HG02678 (cell line): ENCODE measurements at regions not wholly inside any gene's neighbourhood (a gene's known extent, or its start where the extent isn't known, plus 50 kb on each side); places are given as distances from the start of the nearest gene placed in this dataset.
"Not testable (repeated sequence)": the region's sequence is repeated elsewhere in the genome, so short reads cannot be mapped to it uniquely, and the experiment has no call there.

ENCODE experiments used
- ATAC-seq: cut with Tn5 transposase; IDR thresholded peaks from one replicate; pipeline ENCODE4 v1.9.1; 2021; ENCODE audit warnings: mild to moderate bottlenecking, moderate library complexity; ENCODE audit not compliant: unreplicated experiment

- ATAC-seq, result not testable (repeated sequence)
Measured at GRCh38 chrX:149420566-149420965, 84.5 kb downstream of the IDS start.

- ATAC-seq, result no peak
Measured at GRCh38 chrX:149398027-149398426, 107.1 kb downstream of the IDS start.

GRCh38 chrX:149392921-149393320, 112.2 kb downstream of the IDS start:
- no peak for ATAC-seq

GRCh38 chrX:149383852-149384251, 121.3 kb downstream of the IDS start:
- no peak for ATAC-seq

GRCh38 chrX:149374751-149375150, 130.4 kb downstream of the IDS start:
- ATAC-seq, result no peak

GRCh38 chrX:149372866-149373265, 132.2 kb downstream of the IDS start:
- no peak for ATAC-seq

- ATAC-seq, result no peak
Measured at GRCh38 chrX:149371986-149372385, 133.1 kb downstream of the IDS start.

GRCh38 chrX:149370097-149370496, 135.0 kb downstream of the IDS start:
- no peak for ATAC-seq

GRCh38 chrX:149365552-149365951, 139.6 kb downstream of the IDS start:
- ATAC-seq, result no peak

GRCh38 chrX:149365061-149365460, 140.0 kb downstream of the IDS start:
- ATAC-seq, result no peak

GRCh38 chrX:149363965-149364364, 141.1 kb downstream of the IDS start:
- ATAC-seq, result no peak

- ATAC-seq, result no peak
Measured at GRCh38 chrX:149346306-149346705, 158.8 kb downstream of the IDS start.

GRCh38 chrX:149322316-149322715, 182.8 kb downstream of the IDS start:
- ATAC-seq, result no peak

GRCh38 chrX:149313871-149314371, 191.2 kb downstream of the IDS start:
- no peak for ATAC-seq

- no peak for ATAC-seq
Measured at GRCh38 chrX:149312988-149313387, 192.1 kb downstream of the IDS start.

GRCh38 chrX:149312097-149312496, 193.0 kb downstream of the IDS start:
- no peak for ATAC-seq

GRCh38 chrX:149302705-149303104, 202.4 kb downstream of the IDS start:
- ATAC-seq, result no peak

GRCh38 chrX:149298111-149298510, 207.0 kb downstream of the IDS start:
- no peak for ATAC-seq

GRCh38 chrX:149296092-149296491, 209.0 kb downstream of the IDS start:
- ATAC-seq, result no peak

GRCh38 chrX:149286940-149287349, 218.2 kb downstream of the IDS start:
- ATAC-seq, result no peak

GRCh38 chrX:149284616-149285015, 220.5 kb downstream of the IDS start:
- no peak for ATAC-seq

- ATAC-seq, result no peak
Measured at GRCh38 chrX:149283853-149284252, 221.3 kb downstream of the IDS start.

GRCh38 chrX:149282909-149283308, 222.2 kb downstream of the IDS start:
- ATAC-seq, result no peak

- ATAC-seq, result no peak
Measured at GRCh38 chrX:149280011-149280410, 225.1 kb downstream of the IDS start.
